Mesenchymal stem cell (in vitro differentiated cells and primary cell): ENCODE measurements at regions not wholly inside any gene's neighbourhood (a gene's known extent, or its start where the extent isn't known, plus 50 kb on each side); places are given as distances from the start of the nearest gene placed in this dataset.

ENCODE experiments used
- DNase-seq: peaks from one replicate; pipeline ENCODE4 v3.0.0-alpha.2; 2013
- H2AFZ ChIP-seq: one replicate; pipeline ENCODE4 v1.6.1; 2013; ENCODE audit warnings: low read depth, mild to moderate bottlenecking, control low read depth, inconsistent platforms, low read length, moderate library complexity
- H2AK5ac ChIP-seq: 2 replicates; pipeline ENCODE4 v1.6.1; 2013; ENCODE audit warnings: low read length, moderate library complexity, mild to moderate bottlenecking, inconsistent platforms; ENCODE audit not compliant: severe bottlenecking
- H2BK120ac ChIP-seq: one replicate; pipeline ENCODE4 v1.6.1; 2013; ENCODE audit warnings: low read depth, mild to moderate bottlenecking, inconsistent platforms, low read length, moderate library complexity
- H2BK12ac ChIP-seq, 2 experiments: one replicate each; pipeline ENCODE4 v1.6.1; 2013; ENCODE audit warnings: inconsistent platforms in 2 of 2, low read length in 2 of 2, mild to moderate bottlenecking in 2 of 2, moderate library complexity in 2 of 2, control low read depth in 1 of 2
- H2BK15ac ChIP-seq: one replicate; pipeline ENCODE4 v1.6.1; 2013; ENCODE audit warnings: mild to moderate bottlenecking, low read depth, inconsistent platforms; ENCODE audit not compliant: poor library complexity, severe bottlenecking
- H2BK5ac ChIP-seq: 2 replicates; pipeline ENCODE4 v1.6.1; 2013; ENCODE audit warnings: low read depth, mild to moderate bottlenecking, low read length, control low read depth, inconsistent platforms; ENCODE audit not compliant: poor library complexity, severe bottlenecking
- H3K14ac ChIP-seq, 2 experiments: one replicate each; pipeline ENCODE4 v1.6.1; 2013; ENCODE audit warnings: inconsistent platforms in 2 of 2, low read length in 2 of 2, control low read depth in 1 of 2, mild to moderate bottlenecking in 1 of 2, moderate library complexity in 1 of 2
- H3K18ac ChIP-seq, 2 experiments: one replicate each; pipeline ENCODE4 v1.6.1; 2013; ENCODE audit warnings: inconsistent platforms in 2 of 2, low read length in 2 of 2, control low read depth in 1 of 2, low read depth in 1 of 2, mild to moderate bottlenecking in 1 of 2
- H3K23ac ChIP-seq, 2 experiments: one replicate each; pipeline ENCODE4 v1.6.1; 2013; ENCODE audit warnings: inconsistent platforms in 2 of 2, low read length in 2 of 2, mild to moderate bottlenecking in 2 of 2, moderate library complexity in 2 of 2, control low read depth in 1 of 2
- H3K27ac ChIP-seq: 2 replicates; pipeline ENCODE4 v1.5.1; 2013; ENCODE audit warnings: mild to moderate bottlenecking, moderate library complexity, low read length, control low read depth, inconsistent platforms; ENCODE audit not compliant: poor library complexity, severe bottlenecking
- H3K27me3 ChIP-seq, 2 experiments: 2 replicates each; pipeline versions ENCODE4 v1.6.1 to v1.7.0; 2013; ENCODE audit warnings: low read length in 2 of 2, mild to moderate bottlenecking in 2 of 2, moderate library complexity in 2 of 2, control low read depth in 1 of 2, inconsistent platforms in 1 of 2; ENCODE audit not compliant: control insufficient read depth in 1 of 2, insufficient read depth in 1 of 2
- H3K36me3 ChIP-seq, 2 experiments: 2 replicates each; pipeline versions ENCODE4 v1.6.1 to v1.7.0; 2013; ENCODE audit warnings: low read length in 2 of 2, control low read depth in 1 of 2, inconsistent platforms in 1 of 2, low read depth in 1 of 2, mild to moderate bottlenecking in 1 of 2; ENCODE audit not compliant: insufficient read depth in 2 of 2, control insufficient read depth in 1 of 2
- H3K4ac ChIP-seq, 2 experiments: one replicate each; pipeline ENCODE4 v1.6.1; 2013; ENCODE audit warnings: inconsistent platforms in 2 of 2, low read length in 2 of 2, mild to moderate bottlenecking in 2 of 2, moderate library complexity in 2 of 2, control low read depth in 1 of 2, low read depth in 1 of 2
- H3K4me1 ChIP-seq: 2 replicates; pipeline ENCODE4 v1.6.1; 2013; ENCODE audit warnings: low read depth, low read length, control low read depth; ENCODE audit not compliant: control insufficient read depth, insufficient read depth
- H3K4me2 ChIP-seq: 2 replicates; pipeline ENCODE4 v1.6.1; 2013; ENCODE audit warnings: low read length, mild to moderate bottlenecking, inconsistent platforms; ENCODE audit not compliant: poor library complexity, severe bottlenecking
- H3K4me3 ChIP-seq, 2 experiments: 2 replicates each; pipeline versions ENCODE4 v1.5.1 to v1.7.0; 2013; ENCODE audit warnings: low read length in 2 of 2, mild to moderate bottlenecking in 2 of 2, control low read depth in 1 of 2, low read depth in 1 of 2; ENCODE audit not compliant: insufficient read depth in 1 of 2
- H3K79me1 ChIP-seq: replicated peaks from 2 replicates; pipeline ENCODE4 v1.6.1; 2013; ENCODE audit warnings: mild to moderate bottlenecking, control low read depth, low read length, inconsistent platforms; ENCODE audit not compliant: poor library complexity, severe bottlenecking
- H3K9ac ChIP-seq: 2 replicates; pipeline ENCODE4 v1.7.0; 2013; ENCODE audit warnings: mild to moderate bottlenecking, low read length, moderate library complexity
- H3K9me3 ChIP-seq: 2 replicates; pipeline ENCODE4 v1.7.0; 2013; ENCODE audit warnings: mild to moderate bottlenecking, low read length; ENCODE audit not compliant: control insufficient read depth
- H4K8ac ChIP-seq: one replicate; pipeline ENCODE4 v1.6.1; 2013; ENCODE audit warnings: inconsistent platforms, mild to moderate bottlenecking, low read length, moderate library complexity
- H4K91ac ChIP-seq: one replicate; pipeline ENCODE4 v1.6.1; 2013; ENCODE audit warnings: mild to moderate bottlenecking, low read length, inconsistent platforms
- WGBS: methylation state at CpG from one replicate; pipeline ENCODE4 v1.1.7; 2013; ENCODE audit warnings: mixed read lengths; 5-methylcytosine and 5-hydroxymethylcytosine counted together

GRCh38 chr2:16188261-16188890 is 248.0 kb downstream of the MYCN start:
- Histone ChIP-seq H3K79me1 (no peaks in the 10 kb centered on the region), H3K14ac (no peak overlapping the region)
- 60% methylated on average over 4 of the region's 4 CpGs for WGBS

GRCh38 chr2:16187482-16187817 is 247.1 kb downstream of the MYCN start:
- Histone ChIP-seq H3K27ac (no peak overlapping the region), H3K23ac (no peak overlapping the region), H3K14ac (no peak overlapping the region), H3K36me3 (no peaks in the 10 kb centered on the region), H2BK120ac (no peak overlapping the region), H3K4me3 (no peak overlapping the region), H2AFZ (no peak overlapping the region), H3K9me3 (no peaks in the 10 kb centered on the region), H3K4ac (no peak overlapping the region), H3K27me3 (no peaks in the 10 kb centered on the region), H4K8ac (no peak overlapping the region), H2BK5ac (no peak overlapping the region), H3K4me2 (no peak overlapping the region), H3K79me1 (no peaks in the 10 kb centered on the region), H4K91ac (no peak overlapping the region), H2BK12ac (no peak overlapping the region), H2BK15ac (no peak overlapping the region), H3K18ac (no peak overlapping the region), H2AK5ac (no peak overlapping the region), H3K9ac (no peak overlapping the region), H3K4me1 (no peaks in the 10 kb centered on the region)
- DNase-seq, result no peak
- WGBS, result 92% methylated on average over 2 of the region's 3 CpGs

More at GRCh38 chr2:16188261-16188890, 248.0 kb downstream of the MYCN start:
- Histone ChIP-seq H3K36me3 (no peaks in the 10 kb centered on the region), H3K23ac (no peak overlapping the region), H3K27ac (no peak overlapping the region), H2BK12ac (no peak overlapping the region), H4K91ac (no peak overlapping the region), H3K27me3 (no peaks in the 10 kb centered on the region), H3K9me3 (no peaks in the 10 kb centered on the region), H3K9ac (no peak overlapping the region), H2AK5ac (no peak overlapping the region), H2BK5ac (no peak overlapping the region), H2BK120ac (no peak overlapping the region), H3K4me1 (no peaks in the 10 kb centered on the region), H3K4ac (no peak overlapping the region), H3K4me2 (no peak overlapping the region), H2BK15ac (no peak overlapping the region), H3K18ac (no peak overlapping the region), H4K8ac (no peak overlapping the region), H2AFZ (no peak overlapping the region), H3K4me3 (no peak overlapping the region)
- no peak for DNase-seq

- Histone ChIP-seq H4K8ac (no peak overlapping the region), H2BK5ac (no peak overlapping the region), H3K9ac (no peak overlapping the region), H2AFZ (no peak overlapping the region), H3K36me3 (no peaks in the 10 kb centered on the region), H2BK15ac (no peak overlapping the region), H3K27ac (no peak overlapping the region), H3K9me3 (no peaks in the 10 kb centered on the region), H3K4me3 (no peak overlapping the region), H3K18ac (no peak overlapping the region), H3K27me3 (no peaks in the 10 kb centered on the region), H3K23ac (no peak overlapping the region), H3K4me1 (no peaks in the 10 kb centered on the region), H3K4me2 (no peak overlapping the region), H2BK12ac (no peak overlapping the region), H2AK5ac (no peak overlapping the region), H2BK120ac (no peak overlapping the region), H4K91ac (no peak overlapping the region), H3K4ac (no peak overlapping the region), H3K79me1 (no peaks in the 10 kb centered on the region), H3K14ac (no peak overlapping the region)
- 68% methylated on average over 5 of the region's 8 CpGs for WGBS
- no peak for DNase-seq
These were observed 246.5 kb downstream of the MYCN start for GRCh38 chr2:16186661-16187481.

GRCh38 chr2:16185801-16186272 is 245.5 kb downstream of the MYCN start:
- Histone ChIP-seq H3K27ac (no peak overlapping the region), H3K9me3 (no peaks in the 10 kb centered on the region), H2BK15ac (no peak overlapping the region), H3K23ac (no peak overlapping the region), H3K36me3 (no peaks in the 10 kb centered on the region), H3K4me3 (no peak overlapping the region), H4K8ac (no peak overlapping the region), H2BK120ac (no peak overlapping the region), H3K4me1 (no peaks in the 10 kb centered on the region), H3K18ac (no peak overlapping the region), H3K79me1 (no peaks in the 10 kb centered on the region), H3K9ac (no peak overlapping the region), H3K27me3 (no peaks in the 10 kb centered on the region), H3K4ac (no peak overlapping the region), H3K4me2 (no peak overlapping the region), H2AK5ac (no peak overlapping the region), H4K91ac (no peak overlapping the region), H2BK5ac (no peak overlapping the region), H2BK12ac (no peak overlapping the region), H2AFZ (no peak overlapping the region), H3K14ac (no peak overlapping the region)
- no peak for DNase-seq
- 76% methylated on average over 6 of the region's 11 CpGs for WGBS
